Tibial artery (tissue), 4 donors: ENCODE measurements at regions not wholly inside any gene's neighbourhood (a gene's known extent, or its start where the extent isn't known, plus 50 kb on each side); places are given as distances from the start of the nearest gene placed in this dataset.

Source experiments
- DNase-seq, 2 donors: peaks; one replicate each; pipeline ENCODE4 v3.0.0-alpha.2; 2019
- H3K27ac ChIP-seq, 2 donors: fragments of 200-600 bp; sonication (generic) in 1 of 2; 1 replicate in 1 of 2; 2 replicates in 1 of 2; pipeline ENCODE4 v1.5.1; 2018 to 2019; ENCODE audit warnings: mild to moderate bottlenecking in 1 of 2
- H3K27me3 ChIP-seq, 2 donors: fragments of 200-600 bp; sonication (generic) in 1 of 2; one replicate each; pipeline versions ENCODE4 v1.5.1 to v1.6.0; 2016 to 2019
- H3K36me3 ChIP-seq, 3 donors: fragments of 200-600 bp; sonication (generic) in 2 of 3; one replicate each; pipeline ENCODE4 v1.5.1; 2016 to 2019; ENCODE audit warnings: mild to moderate bottlenecking in 2 of 3
- H3K4me1 ChIP-seq, 4 donors: fragments of 200-600 bp; sonication (generic) in 2 of 4; 1 replicate in 3 of 4; 2 replicates in 1 of 4; pipeline ENCODE4 v1.5.1; 2016 to 2019
- H3K4me3 ChIP-seq, 2 donors: fragments of 200-600 bp; sonication (generic) in 1 of 2; 1 replicate in 1 of 2; 2 replicates in 1 of 2; pipeline ENCODE4 v1.5.1; 2018 to 2019; ENCODE audit warnings: mild to moderate bottlenecking in 2 of 2
- H3K9me3 ChIP-seq, 3 donors: fragments of 200-600 bp; sonication (generic) in 1 of 3; one replicate each; pipeline ENCODE4 v1.5.1; 2016 to 2019
- intact Hi-C: fragments of 100-400 bp; cut with DNase I; formaldehyde crosslinking; loops from one replicate; pipeline ENCODE4 v1.15.0; 2023; ENCODE audit warnings: low total_unique reads
- TF ChIP-seq, protein P1 (sequence below), 2 experiments: fragments of 200-600 bp in 1 of 2; fragments of 450-650 bp in 1 of 2; IDR thresholded peaks; one replicate each; pipeline ENCODE4 v1.5.1; 2017 to 2019; ENCODE audit warnings: antibody characterized with exemption in 2 of 2, mild to moderate bottlenecking in 1 of 2, moderate library complexity in 1 of 2

DNA sequence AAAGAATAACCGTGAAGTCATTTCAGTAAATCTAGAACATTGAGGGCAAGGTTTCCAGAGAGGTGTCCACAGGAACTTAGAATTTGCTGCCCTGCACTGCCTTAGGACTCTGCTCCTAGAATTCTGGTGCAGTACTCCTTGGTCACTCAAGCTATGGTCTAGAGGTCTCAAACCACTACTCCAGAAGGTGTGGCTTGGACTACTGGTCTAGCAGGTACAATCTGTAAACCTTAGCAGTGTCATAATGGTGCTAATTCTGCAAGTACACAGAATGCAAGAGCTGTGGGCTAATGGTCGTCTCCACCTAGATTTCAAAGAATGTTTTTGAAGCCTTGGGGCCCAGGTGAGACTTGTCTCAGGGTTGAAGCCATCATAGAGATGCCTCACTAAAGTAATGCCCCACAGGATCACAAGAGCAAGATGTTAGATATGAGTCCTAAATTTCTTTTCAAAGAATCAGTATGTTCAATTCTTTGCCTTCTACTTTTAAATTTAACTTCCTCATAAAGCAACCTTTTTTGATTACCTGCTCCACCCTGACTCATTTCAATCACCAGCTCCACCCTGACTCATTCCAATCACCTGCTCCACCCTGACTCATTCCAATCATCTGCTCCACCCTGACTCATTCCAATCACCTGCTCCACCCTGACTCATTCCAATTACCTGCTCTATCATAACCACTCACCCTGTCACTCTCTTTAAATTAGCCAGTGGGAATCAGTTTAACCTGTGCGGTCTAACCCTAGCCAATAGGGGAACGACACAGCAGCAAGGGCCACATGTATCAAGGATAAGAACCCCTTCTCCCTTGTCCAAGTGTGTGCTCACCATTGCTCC, 1111.8 kb upstream of the ACO1 start:
- intact Hi-C loops, result no loop called here
- Histone ChIP-seq H3K4me3 (no peak overlapping the region), H3K27ac (no peak overlapping the region), H3K36me3 (no peaks in the 10 kb centered on the region), H3K9me3 (no peaks in the 10 kb centered on the region), H3K4me1 (no peaks in the 10 kb centered on the region), H3K27me3 (no peaks in the 10 kb centered on the region)
- DNase-seq, result no peak
- TF ChIP-seq, protein P1, sequence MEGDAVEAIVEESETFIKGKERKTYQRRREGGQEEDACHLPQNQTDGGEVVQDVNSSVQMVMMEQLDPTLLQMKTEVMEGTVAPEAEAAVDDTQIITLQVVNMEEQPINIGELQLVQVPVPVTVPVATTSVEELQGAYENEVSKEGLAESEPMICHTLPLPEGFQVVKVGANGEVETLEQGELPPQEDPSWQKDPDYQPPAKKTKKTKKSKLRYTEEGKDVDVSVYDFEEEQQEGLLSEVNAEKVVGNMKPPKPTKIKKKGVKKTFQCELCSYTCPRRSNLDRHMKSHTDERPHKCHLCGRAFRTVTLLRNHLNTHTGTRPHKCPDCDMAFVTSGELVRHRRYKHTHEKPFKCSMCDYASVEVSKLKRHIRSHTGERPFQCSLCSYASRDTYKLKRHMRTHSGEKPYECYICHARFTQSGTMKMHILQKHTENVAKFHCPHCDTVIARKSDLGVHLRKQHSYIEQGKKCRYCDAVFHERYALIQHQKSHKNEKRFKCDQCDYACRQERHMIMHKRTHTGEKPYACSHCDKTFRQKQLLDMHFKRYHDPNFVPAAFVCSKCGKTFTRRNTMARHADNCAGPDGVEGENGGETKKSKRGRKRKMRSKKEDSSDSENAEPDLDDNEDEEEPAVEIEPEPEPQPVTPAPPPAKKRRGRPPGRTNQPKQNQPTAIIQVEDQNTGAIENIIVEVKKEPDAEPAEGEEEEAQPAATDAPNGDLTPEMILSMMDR (IDR thresholded peaks at IDR 0.05), result no peak

DNA sequence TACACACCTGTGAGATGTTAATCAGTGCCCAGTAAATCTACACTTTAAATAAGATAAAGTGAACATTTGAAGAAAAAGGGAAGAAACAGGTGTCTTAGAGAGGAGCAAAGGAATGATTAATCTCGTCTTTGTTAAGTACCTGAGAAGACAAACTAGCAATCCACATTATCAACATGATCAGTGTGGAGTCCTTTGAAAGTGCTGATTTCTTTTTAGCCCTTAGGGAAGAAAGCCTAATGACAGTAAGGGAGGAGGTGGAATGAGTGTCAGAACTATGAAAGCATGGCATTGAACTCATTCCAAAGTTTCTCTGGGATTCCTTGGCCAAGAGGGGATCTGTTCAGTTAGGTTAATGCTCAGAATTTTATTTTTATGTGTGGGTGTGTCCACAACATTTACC, 1109.0 kb upstream of the ACO1 start:
- no peak overlapping the region for H3K27ac ChIP-seq
- intact Hi-C loops, result no loop called here
- H3K36me3 ChIP-seq, result no peaks in the 10 kb centered on the region
- no peak for DNase-seq
- H3K9me3 ChIP-seq, result no peaks in the 10 kb centered on the region
- H3K27me3 ChIP-seq, result no peaks in the 10 kb centered on the region
- TF ChIP-seq, protein P1 (IDR thresholded peaks at IDR 0.05), result no peak
- H3K4me3 ChIP-seq, result no peak overlapping the region
- no peaks in the 10 kb centered on the region for H3K4me1 ChIP-seq

DNA sequence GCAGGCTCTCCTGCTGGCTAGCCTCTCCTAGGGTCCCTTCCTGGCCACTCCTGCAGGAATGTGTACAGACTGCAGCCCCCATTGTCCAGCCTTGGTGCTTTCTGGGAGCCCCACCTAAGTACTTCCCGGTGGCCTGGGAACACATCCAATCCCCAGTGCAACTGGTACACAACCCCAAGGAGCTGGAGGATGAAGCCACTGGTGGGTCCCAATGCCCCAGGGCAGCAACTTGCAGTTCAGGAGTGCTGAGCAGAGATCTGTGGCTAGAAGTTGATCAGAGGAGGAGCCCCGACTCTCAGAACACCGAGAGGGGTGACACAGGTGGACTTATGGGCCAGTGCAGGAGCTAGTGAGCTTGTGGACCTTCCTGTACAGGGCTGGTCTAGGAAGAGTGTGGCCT, 1093.7 kb upstream of the ACO1 start:
- Histone ChIP-seq H3K27ac (no peak overlapping the region), H3K9me3 (no peaks in the 10 kb centered on the region), H3K4me3 (no peak overlapping the region), H3K36me3 (no peaks in the 10 kb centered on the region), H3K4me1 (no peaks in the 10 kb centered on the region), H3K27me3 (no peaks in the 10 kb centered on the region)
- DNase-seq, result no peak
- intact Hi-C loops, result no loop called here
- TF ChIP-seq, protein P1 (IDR thresholded peaks at IDR 0.05), result no peak

DNA sequence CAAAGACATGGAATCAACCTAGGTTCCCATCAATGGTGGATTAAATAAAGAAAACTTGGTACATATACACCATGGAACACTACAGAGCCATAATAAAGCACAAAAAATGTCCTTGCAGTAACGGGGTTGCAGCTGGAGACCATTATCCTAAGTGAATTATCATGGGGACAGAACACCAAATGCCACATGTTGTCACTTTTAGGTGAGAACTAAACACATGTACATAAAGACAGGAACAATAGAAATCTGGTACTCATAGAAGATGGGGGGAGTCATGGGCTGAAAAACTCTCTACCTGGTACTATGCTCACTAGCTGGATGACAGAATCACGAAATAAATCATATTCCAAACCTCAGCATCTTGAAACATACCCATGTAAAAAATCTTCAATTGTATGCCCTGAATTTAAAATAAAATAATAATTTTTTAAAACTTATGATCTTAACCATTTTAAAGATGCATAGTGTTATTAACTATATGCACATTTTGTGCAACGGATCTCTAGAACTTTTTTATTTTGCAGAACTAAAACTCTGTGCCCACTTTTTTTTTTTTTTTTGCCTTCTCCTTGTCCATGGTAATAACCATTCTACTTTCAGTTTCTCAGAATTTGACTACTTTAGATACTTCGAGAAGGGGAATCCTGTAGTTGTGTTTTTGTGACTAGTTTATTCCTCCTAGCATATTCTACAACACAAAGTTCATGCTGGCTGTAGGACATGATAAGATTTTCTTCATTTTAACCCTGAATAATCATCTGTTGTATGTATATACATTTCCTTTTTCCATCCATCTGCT, 1081.6 kb upstream of the ACO1 start:
- DNase-seq, result no peak
- H3K4me1 ChIP-seq, result no peaks in the 10 kb centered on the region
- H3K27me3 ChIP-seq, result no peaks in the 10 kb centered on the region
- H3K27ac ChIP-seq, result no peak overlapping the region
- H3K36me3 ChIP-seq, result no peaks in the 10 kb centered on the region
- no peaks in the 10 kb centered on the region for H3K9me3 ChIP-seq
- TF ChIP-seq, protein P1 (IDR thresholded peaks at IDR 0.05), result no peak
- no peak overlapping the region for H3K4me3 ChIP-seq
- intact Hi-C loops, result no loop called here

DNA sequence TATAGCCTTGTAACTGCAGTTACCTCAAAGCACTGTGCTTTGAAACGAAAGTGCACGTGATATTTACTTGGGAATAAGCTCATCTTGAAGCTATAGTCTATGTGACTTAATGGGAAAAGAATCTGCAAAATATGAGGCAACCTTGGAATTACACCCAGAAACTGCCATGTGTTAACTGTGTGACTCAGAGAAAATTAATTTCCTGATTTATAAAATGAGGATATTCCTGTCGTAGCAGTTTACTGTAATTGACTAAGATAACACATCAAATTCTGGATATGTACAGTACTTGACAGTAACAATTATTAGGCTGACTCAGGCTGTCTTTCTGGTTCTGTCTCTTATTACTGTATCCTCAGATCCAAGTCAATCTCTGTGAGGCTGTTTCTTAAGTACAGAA, 1079.9 kb upstream of the ACO1 start:
- TF ChIP-seq, protein P1 (IDR thresholded peaks at IDR 0.05), result no peak
- no peaks in the 10 kb centered on the region for H3K9me3 ChIP-seq
- H3K36me3 ChIP-seq, result no peaks in the 10 kb centered on the region
- no peak overlapping the region for H3K27ac ChIP-seq
- DNase-seq, result no peak
- H3K4me3 ChIP-seq, result no peak overlapping the region
- H3K4me1 ChIP-seq, result no peaks in the 10 kb centered on the region
- intact Hi-C loops, result no loop called here
- no peaks in the 10 kb centered on the region for H3K27me3 ChIP-seq
